GM13977 (cell line): ENCODE measurements at regions not wholly inside any gene's neighbourhood (a gene's known extent, or its start where the extent isn't known, plus 50 kb on each side); places are given as distances from the start of the nearest gene placed in this dataset.

Experiments used
- DNase-seq: peaks from one replicate; pipeline ENCODE4 v3.0.0; 2012; ENCODE audit warnings: low spot score
- CTCF ChIP-seq: IDR thresholded peaks from 2 replicates; pipeline ENCODE4 v1.5.1; 2012; ENCODE audit warnings: mild to moderate bottlenecking, control low read depth; ENCODE audit not compliant: insufficient read depth; ENCODE audit errors: extremely low read depth, missing control alignments
- in situ Hi-C: fragments of 300-500 bp; cut with MboI; formaldehyde crosslinking; loops from one replicate; pipeline ENCODE4 v1.12.0; 2022; ENCODE audit warnings: low sequenced_read_pairs, low pct_unique_long_range_greater_than_20kb, mixed read lengths, inconsistent platforms; ENCODE audit not compliant: unreplicated experiment

- in situ Hi-C loops, result no loop called here
- DNase-seq, result no peak
- no peak for TF ChIP-seq CTCF
Observed at GRCh38 chr6:78436335-78436734, 431.0 kb upstream of the IRAK1BP1 start.

- in situ Hi-C loops, result no loop called here
- DNase-seq, result no peak
- TF ChIP-seq CTCF, result no peak
Observed at GRCh38 chr6:78438135-78438534, 429.2 kb upstream of the IRAK1BP1 start.

GRCh38 chr6:78460711-78461110 lies 406.6 kb upstream of the IRAK1BP1 start:
- in situ Hi-C loops, result no loop called here
- no peak for DNase-seq
- no peak for TF ChIP-seq CTCF

GRCh38 chr6:78462728-78463127 lies 404.6 kb upstream of the IRAK1BP1 start:
- in situ Hi-C loops, result no loop called here
- no peak for DNase-seq
- TF ChIP-seq CTCF, result no peak

- no peak for DNase-seq
- no peak for TF ChIP-seq CTCF
- in situ Hi-C loops, result no loop called here
Observed at GRCh38 chr6:78465059-78465634, 402.2 kb upstream of the IRAK1BP1 start.

- in situ Hi-C loops, result no loop called here
- TF ChIP-seq CTCF, result no peak
- DNase-seq, result no peak
Observed at GRCh38 chr6:78476561-78476960, 390.8 kb upstream of the IRAK1BP1 start.
